ENCODE measurements at regions not wholly inside any gene's neighbourhood (a gene's known extent, or its start where the extent isn't known, plus 50 kb on each side); places are given as distances from the start of the nearest gene placed in this dataset.

DNA sequence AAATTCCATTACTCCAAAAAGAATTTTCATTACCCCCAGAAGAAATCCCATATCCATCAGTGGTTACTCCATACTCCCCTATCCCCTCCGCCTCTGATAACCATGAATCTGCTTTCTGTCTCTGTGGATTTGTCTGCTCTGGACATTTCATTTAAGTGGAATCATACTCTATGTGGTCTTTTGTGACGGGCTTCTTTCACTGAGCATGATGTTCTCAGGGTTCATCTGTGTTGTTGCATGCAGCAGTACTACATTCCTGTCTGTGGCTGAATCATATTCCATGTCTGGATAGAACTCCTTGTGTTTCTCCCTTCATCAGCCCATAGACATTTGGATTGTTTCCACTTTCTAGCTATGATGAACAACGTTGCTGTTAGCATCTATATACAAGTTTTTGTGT lies 59.5 kb upstream of the IRX3 start (continued):
- TF ChIP-seq ZNF462 (CRISPR knock-in tag; IDR thresholded peaks at IDR 0.05): no peak

DNA sequence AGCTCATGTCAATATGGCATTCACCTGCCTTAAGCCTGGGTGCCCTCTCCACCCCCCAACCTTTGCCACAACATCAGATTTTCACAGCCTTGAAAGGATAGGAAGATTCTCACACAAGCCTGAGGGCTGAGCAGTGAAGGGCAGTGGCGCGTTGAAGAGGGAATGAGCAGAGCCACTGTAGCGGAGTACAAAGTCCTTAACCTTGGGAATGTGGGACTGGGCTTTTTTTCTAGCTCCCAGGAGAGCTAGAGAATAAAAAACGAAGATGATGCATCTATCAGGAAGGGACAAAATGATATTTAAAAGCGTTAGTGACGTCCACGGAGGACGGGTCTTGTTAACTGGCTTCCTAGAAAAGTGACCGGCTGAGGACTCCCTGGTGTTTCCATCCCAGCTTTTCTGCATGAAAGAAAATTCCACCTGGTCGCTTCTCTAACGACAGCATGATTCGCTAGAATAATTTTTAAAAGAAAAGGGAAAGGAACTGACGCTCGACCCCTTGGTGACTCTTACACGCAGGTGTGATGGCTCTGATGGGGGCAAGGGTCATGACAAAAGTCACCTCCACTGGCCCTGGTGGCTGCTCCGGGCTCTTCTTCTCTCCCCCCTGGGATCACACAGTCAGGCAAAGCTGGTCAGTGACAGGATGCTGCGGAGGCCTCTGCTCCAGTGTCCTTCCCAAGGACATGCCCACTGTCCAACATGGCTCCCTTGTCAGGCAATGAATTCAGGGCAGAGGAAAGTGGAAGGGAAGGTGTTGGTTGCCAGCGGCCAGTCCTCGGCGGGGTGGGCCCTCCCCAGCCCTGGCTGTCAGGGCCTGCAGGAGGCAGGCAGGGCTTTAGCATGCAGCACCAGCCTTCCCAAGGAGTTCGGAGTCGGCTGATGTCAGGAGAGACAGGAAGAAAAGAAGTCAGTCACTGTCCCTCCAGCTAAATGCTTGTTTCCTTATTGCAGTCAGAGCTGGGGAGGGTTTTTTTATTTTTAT lies 58.4 kb upstream of the IRX3 start:
- no peaks in the 10 kb centered on the region for H3K36me3 Mint-ChIP-seq (ENCODE audit: low read depth)
- peaks cover 23% of the 10 kb centered on the region for H3K4me1 Mint-ChIP-seq
- ATAC-seq (peak; percentile 42; the same call in 2 of the 3 replicates), DNase-seq (ENCODE audit: low spot score) (no peak)
- Histone ChIP-seq H2AFZ (0 out of 2 replicates have a peak overlapping the region, but pooled peaks have one; percentile 14), H3K36me3 (ENCODE audit: insufficient read depth) (no peaks in the 10 kb centered on the region), H3K4me1 (ENCODE audit: insufficient read depth) (peaks cover 22% of the 10 kb centered on the region), H3K4me2 (no peak overlapping the region), H3K9me2 (ENCODE audit: insufficient read depth) (no peaks in the 10 kb centered on the region), H3K27me3 (ENCODE audit: insufficient read depth) (no peaks in the 10 kb centered on the region), H3K4me3 (no peak overlapping the region), H3K27ac (ENCODE audit: low read depth) (no peak overlapping the region), H3F3A (replicated peaks; ENCODE audit: low read depth) (no peaks in the 10 kb centered on the region), H3K79me2 (replicated peaks; ENCODE audit: insufficient read depth) (no peaks in the 10 kb centered on the region), H4K20me1 (replicated peaks; ENCODE audit: insufficient read depth) (no peaks in the 10 kb centered on the region)
- H3K27me3 Mint-ChIP-seq (ENCODE audit: insufficient read depth, low read depth, poor library complexity): peaks cover 15% of the 10 kb centered on the region
- no peak overlapping the region for H3K4me3 Mint-ChIP-seq
- no peak overlapping the region for H3K27ac Mint-ChIP-seq
- H3K9me3 Mint-ChIP-seq: peaks cover 12% of the 10 kb centered on the region; the same call in 2 of the 3 replicates
- TF ChIP-seq JUNB (IDR thresholded peaks at IDR 0.05; ENCODE audit: unreplicated experiment): no peak
- no peak for TF ChIP-seq ZNF114 (CRISPR knock-in tag; IDR thresholded peaks at IDR 0.05)
- no peak for TF ChIP-seq ZNF462 (CRISPR knock-in tag; IDR thresholded peaks at IDR 0.05)
- TF ChIP-seq, protein P1, sequence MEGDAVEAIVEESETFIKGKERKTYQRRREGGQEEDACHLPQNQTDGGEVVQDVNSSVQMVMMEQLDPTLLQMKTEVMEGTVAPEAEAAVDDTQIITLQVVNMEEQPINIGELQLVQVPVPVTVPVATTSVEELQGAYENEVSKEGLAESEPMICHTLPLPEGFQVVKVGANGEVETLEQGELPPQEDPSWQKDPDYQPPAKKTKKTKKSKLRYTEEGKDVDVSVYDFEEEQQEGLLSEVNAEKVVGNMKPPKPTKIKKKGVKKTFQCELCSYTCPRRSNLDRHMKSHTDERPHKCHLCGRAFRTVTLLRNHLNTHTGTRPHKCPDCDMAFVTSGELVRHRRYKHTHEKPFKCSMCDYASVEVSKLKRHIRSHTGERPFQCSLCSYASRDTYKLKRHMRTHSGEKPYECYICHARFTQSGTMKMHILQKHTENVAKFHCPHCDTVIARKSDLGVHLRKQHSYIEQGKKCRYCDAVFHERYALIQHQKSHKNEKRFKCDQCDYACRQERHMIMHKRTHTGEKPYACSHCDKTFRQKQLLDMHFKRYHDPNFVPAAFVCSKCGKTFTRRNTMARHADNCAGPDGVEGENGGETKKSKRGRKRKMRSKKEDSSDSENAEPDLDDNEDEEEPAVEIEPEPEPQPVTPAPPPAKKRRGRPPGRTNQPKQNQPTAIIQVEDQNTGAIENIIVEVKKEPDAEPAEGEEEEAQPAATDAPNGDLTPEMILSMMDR (conservative IDR thresholded peaks at IDR 0.05; ENCODE audit: low read depth in 2 of 2): no peak
- no peak for TF ChIP-seq ZNF331 (CRISPR knock-in tag; IDR thresholded peaks at IDR 0.05; ENCODE audit: low read depth)
